H1 (cell line): ENCODE measurements at regions not wholly inside any gene's neighbourhood (a gene's known extent, or its start where the extent isn't known, plus 50 kb on each side); places are given as distances from the start of the nearest gene placed in this dataset.

ENCODE experiments used
- CTCF ChIA-PET: fragments of 300-600 bp; sonication (Branson Sonifier 250); formaldehyde crosslinking; loops from one replicate; lab custom pipeline; 2021; ENCODE audit not compliant: partially characterized antibody; lab: Charles Lee
- POLR2A ChIA-PET: fragments of 300-600 bp; sonication (Branson Sonifier 250); formaldehyde crosslinking; loops from one replicate; lab custom pipeline; 2021; ENCODE audit warnings: inconsistent platforms; ENCODE audit not compliant: partially characterized antibody; lab: Charles Lee
- DNase-seq, 2 experiments: peaks; one replicate each; pipeline versions ENCODE4 v3.0.0 to v3.0.0-alpha.2; 2010 to 2022; ENCODE audit warnings: low spot score in 2 of 2, low read depth in 1 of 2, mixed read lengths in 1 of 2
- FAIRE-seq: peaks from 2 replicates; lab custom pipeline; 2011; peaks lifted over from hg19 to GRCh38; lab: Jason Lieb, UNC
- H2AFZ ChIP-seq: 2 replicates; pipeline ENCODE4 v1.8.1; 2012; ENCODE audit warnings: low read length, inconsistent platforms
- H2AK5ac ChIP-seq: 2 replicates; pipeline ENCODE4 v1.6.1; 2013; ENCODE audit warnings: low read depth, low read length
- H2BK120ac ChIP-seq: replicated peaks from 2 replicates; pipeline ENCODE3; 2013; ENCODE audit warnings: low read depth, low read length, inconsistent platforms
- H2BK12ac ChIP-seq: 2 replicates; pipeline ENCODE4 v1.6.1; 2013; ENCODE audit warnings: low read depth, low read length
- H2BK15ac ChIP-seq: 2 replicates; pipeline ENCODE4 v1.6.1; 2013; ENCODE audit warnings: low read length
- H2BK20ac ChIP-seq: 2 replicates; pipeline ENCODE4 v1.6.1; 2013; ENCODE audit warnings: low read length
- H2BK5ac ChIP-seq: 2 replicates; pipeline ENCODE4 v1.6.1; 2013; ENCODE audit warnings: low read depth, low read length
- H3K14ac ChIP-seq: 2 replicates; pipeline ENCODE4 v1.6.1; 2013; ENCODE audit warnings: inconsistent platforms; ENCODE audit not compliant: insufficient read length
- H3K18ac ChIP-seq: 2 replicates; pipeline ENCODE4 v1.6.1; 2013; ENCODE audit warnings: low read length; ENCODE audit errors: extremely low read depth
- H3K23ac ChIP-seq: 2 replicates; pipeline ENCODE4 v1.6.1; 2013; ENCODE audit warnings: inconsistent platforms; ENCODE audit not compliant: insufficient read length
- H3K23me2 ChIP-seq: 2 replicates; pipeline ENCODE4 v1.6.1; 2013; ENCODE audit warnings: low read depth, low read length
- H3K27ac ChIP-seq: 2 replicates; pipeline ENCODE4 v1.6.1; 2011; ENCODE audit warnings: low read depth, low read length, inconsistent platforms
- H3K27me3 ChIP-seq, 4 experiments: replicated peaks in 1 of 4; 1 replicate in 1 of 4; 2 replicates in 3 of 4; pipeline versions ENCODE4 v1.6.1 to v1.8.1; 2011 to 2013; ENCODE audit warnings: low read length in 3 of 4, mild to moderate bottlenecking in 3 of 4, inconsistent platforms in 2 of 4, mixed read lengths in 2 of 4, moderate library complexity in 1 of 4; ENCODE audit not compliant: control insufficient read depth in 3 of 4, insufficient read depth in 3 of 4; ENCODE audit errors: extremely low read depth in 1 of 4
- H3K36me3 ChIP-seq, 4 experiments: 2 replicates each; pipeline versions ENCODE4 v1.6.1 to v1.8.1; 2011 to 2013; ENCODE audit warnings: mild to moderate bottlenecking in 4 of 4, low read length in 3 of 4, moderate library complexity in 2 of 4, control low read depth in 1 of 4, inconsistent platforms in 1 of 4; ENCODE audit not compliant: insufficient read depth in 4 of 4, control insufficient read depth in 2 of 4
- H3K4ac ChIP-seq: replicated peaks from 2 replicates; pipeline ENCODE3; 2013; ENCODE audit warnings: low read length, low read depth, mixed read lengths, inconsistent platforms; ENCODE audit not compliant: insufficient read length
- H3K4me1 ChIP-seq, 4 experiments: replicated peaks in 1 of 4; 1 replicate in 1 of 4; 2 replicates in 3 of 4; pipeline versions ENCODE4 v1.6.1 to v1.8.1; 2011 to 2013; ENCODE audit warnings: low read length in 3 of 4, inconsistent platforms in 2 of 4, mixed read lengths in 1 of 4; ENCODE audit not compliant: insufficient read depth in 4 of 4, control insufficient read depth in 3 of 4
- H3K4me2 ChIP-seq, 2 experiments: 2 replicates each; pipeline versions ENCODE4 v1.6.1 to v1.8.1; 2011 to 2013; ENCODE audit warnings: low read depth in 2 of 2, low read length in 2 of 2, control low read depth in 1 of 2, inconsistent platforms in 1 of 2, mild to moderate bottlenecking in 1 of 2; ENCODE audit not compliant: insufficient read depth in 1 of 2
- H3K4me3 ChIP-seq, 4 experiments: fragments of 200-600, 300-600 bp in 1 of 4; sonication (generic), shearing (Covaris generic), sonication (Bioruptor Twin) in 1 of 4; 2 replicates each; pipeline versions ENCODE4 v1.5.1 to v1.8.1; 2011 to 2016; ENCODE audit warnings: low read length in 4 of 4, low read depth in 3 of 4, control low read depth in 2 of 4, inconsistent platforms in 2 of 4, mild to moderate bottlenecking in 2 of 4, mixed read lengths in 1 of 4, moderate library complexity in 1 of 4; ENCODE audit not compliant: insufficient read depth in 2 of 4; ENCODE audit errors: extremely low read depth in 1 of 4
- H3K56ac ChIP-seq: replicated peaks from 2 replicates; pipeline ENCODE3; 2013; ENCODE audit warnings: low read depth, mild to moderate bottlenecking, mixed read lengths, low read length, inconsistent platforms; ENCODE audit not compliant: insufficient read length
- H3K79me1 ChIP-seq: 2 replicates; pipeline ENCODE4 v1.6.1; 2013; ENCODE audit warnings: low read depth, low read length, control low read depth
- H3K79me2 ChIP-seq, 2 experiments: 2 replicates each; pipeline versions ENCODE4 v1.6.1 to v1.8.1; 2012 to 2013; ENCODE audit warnings: low read length in 2 of 2, mild to moderate bottlenecking in 2 of 2, inconsistent platforms in 1 of 2; ENCODE audit not compliant: insufficient read depth in 2 of 2, control insufficient read depth in 1 of 2
- H3K9ac ChIP-seq, 4 experiments: replicated peaks in 1 of 4; 1 replicate in 1 of 4; 2 replicates in 3 of 4; pipeline versions ENCODE4 v1.6.1 to v1.8.1; 2011 to 2013; ENCODE audit warnings: low read depth in 3 of 4, low read length in 3 of 4, control low read depth in 2 of 4, mild to moderate bottlenecking in 2 of 4, moderate library complexity in 2 of 4, inconsistent platforms in 1 of 4; ENCODE audit errors: extremely low read depth in 1 of 4
- H3K9me3 ChIP-seq, 2 experiments: 2 replicates each; pipeline versions ENCODE4 v1.6.1 to v1.8.1; 2012 to 2013; ENCODE audit warnings: mild to moderate bottlenecking in 2 of 2, moderate library complexity in 2 of 2, control low read depth in 1 of 2, inconsistent platforms in 1 of 2, low read depth in 1 of 2, low read length in 1 of 2, mixed read lengths in 1 of 2; ENCODE audit not compliant: insufficient read depth in 2 of 2
- H4K20me1 ChIP-seq, 2 experiments: replicated peaks in 1 of 2; 2 replicates each; pipeline versions ENCODE3 to v1.8.1; 2011 to 2013; ENCODE audit warnings: inconsistent platforms in 2 of 2, low read length in 2 of 2, mild to moderate bottlenecking in 1 of 2; ENCODE audit not compliant: insufficient read depth in 2 of 2, control insufficient read depth in 1 of 2
- H4K5ac ChIP-seq: 2 replicates; pipeline ENCODE4 v1.6.1; 2013; ENCODE audit warnings: low read length, low read depth, mixed read lengths, inconsistent platforms; ENCODE audit not compliant: insufficient read length
- H4K8ac ChIP-seq: 2 replicates; pipeline ENCODE4 v1.8.0; 2013; ENCODE audit warnings: mild to moderate bottlenecking, moderate library complexity, low read length, inconsistent platforms; ENCODE audit not compliant: insufficient read depth; ENCODE audit errors: extremely low read depth
- H4K91ac ChIP-seq: replicated peaks from 2 replicates; pipeline ENCODE3; 2013; ENCODE audit warnings: low read length, mixed read lengths, inconsistent platforms; ENCODE audit not compliant: insufficient read length
- BACH1 ChIP-seq: IDR thresholded peaks from 2 replicates; pipeline ENCODE4 v1.6.1; 2012; ENCODE audit warnings: low read length, improper control_type of control experiment
- CBX5 ChIP-seq: fragments of 300-800, 300-1000 bp; sonication (generic); IDR thresholded peaks from 2 replicates; pipeline ENCODE4 v1.7.1; 2016; ENCODE audit warnings: antibody characterized with exemption, low read length, low read depth
- FOSL1 ChIP-seq: IDR thresholded peaks from 2 replicates; pipeline ENCODE4 v1.6.1; 2011; ENCODE audit warnings: mild to moderate bottlenecking, low read depth, low read length, moderate library complexity; ENCODE audit not compliant: insufficient read depth
- HDAC2 ChIP-seq, 2 experiments: fragments of 300-600 bp in 1 of 2; sonication (generic) in 1 of 2; IDR thresholded peaks; 2 replicates each; pipeline ENCODE4 v1.6.1; 2011 to 2012; ENCODE audit warnings: low read depth in 2 of 2, low read length in 2 of 2, mild to moderate bottlenecking in 2 of 2, moderate library complexity in 2 of 2, borderline replicate concordance in 1 of 2, inconsistent platforms in 1 of 2
- RAD21 ChIP-seq, 2 experiments: IDR thresholded peaks in 1 of 2; conservative IDR thresholded peaks in 1 of 2; 2 replicates each; pipeline ENCODE4 v1.6.1; 2011; ENCODE audit warnings: low read depth in 2 of 2, low read length in 2 of 2, improper control_type of control experiment in 1 of 2, inconsistent platforms in 1 of 2, mild to moderate bottlenecking in 1 of 2, moderate library complexity in 1 of 2
- SIRT6 ChIP-seq: IDR thresholded peaks from one replicate; pipeline ENCODE4 v1.7.1; 2012; ENCODE audit warnings: low read length, inconsistent platforms
- SUZ12 ChIP-seq: fragments of 200-600 bp; sonication (generic); IDR thresholded peaks from 2 replicates; pipeline ENCODE4 v1.6.1; 2012; ENCODE audit warnings: mild to moderate bottlenecking, inconsistent platforms, low read length, moderate library complexity, mixed read lengths
- TBP ChIP-seq: IDR thresholded peaks from 2 replicates; pipeline ENCODE4 v1.6.1; 2011; ENCODE audit warnings: low read depth, low read length, improper control_type of control experiment
- WGBS, 2 experiments: shearing (Covaris generic) in 1 of 2; methylation state at CpG; one replicate each; pipeline versions ENCODE4 v1.1.6 to v1.1.7; 2013 to 2015; ENCODE audit warnings: low lambda C conversion rate in 2 of 2, mixed read lengths in 2 of 2, inconsistent platforms in 1 of 2, low coverage in 1 of 2, missing lambda C conversion rate in 1 of 2; ENCODE audit not compliant: insufficient replicate concordance in 2 of 2, insufficient coverage in 1 of 2, insufficient read length in 1 of 2; ENCODE audit errors: extremely low coverage in 1 of 2, missing lambda C conversion rate in 1 of 2; 5-methylcytosine and 5-hydroxymethylcytosine counted together

DNA sequence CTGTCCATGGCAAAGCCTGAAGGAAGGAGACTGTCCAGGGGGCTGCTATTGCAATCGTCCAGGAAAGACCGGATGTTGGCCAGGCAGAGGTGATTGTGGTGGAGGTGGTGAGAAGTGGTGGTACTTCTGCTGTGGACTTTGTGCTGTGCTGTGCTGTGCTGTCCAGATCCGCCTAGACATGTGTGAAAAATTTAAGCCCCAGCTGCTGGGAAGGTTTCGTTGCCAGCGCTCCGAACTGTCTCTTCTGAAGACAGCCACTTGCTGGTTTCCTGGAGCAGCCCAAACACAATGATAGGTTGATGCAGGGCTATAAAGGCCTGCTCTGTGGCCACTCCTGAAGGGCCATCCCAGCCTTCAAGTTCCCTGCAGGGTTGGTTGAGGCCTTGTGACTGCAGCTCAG, 223.0 kb upstream of the MPDZ start:
- no peaks in the 10 kb centered on the region for H3K27me3 ChIP-seq
- H4K5ac ChIP-seq: no peak overlapping the region
- H3K79me2 ChIP-seq: no peaks in the 10 kb centered on the region
- CTCF ChIA-PET: interaction anchor here (1.2 kb wide), 1 partner anchor 8 kb away, joined by 7 read pairs; no protein-coding TSS in a partner anchor
- no peaks in the 10 kb centered on the region for H3K4me1 ChIP-seq
- H3K18ac ChIP-seq: no peak overlapping the region
- no peak overlapping the region for H4K8ac ChIP-seq
- DNase-seq (no peak), FAIRE-seq (no peak)
- H3K9me3 ChIP-seq: no peaks in the 10 kb centered on the region
- H3K4ac ChIP-seq: no peak overlapping the region
- H2BK5ac ChIP-seq: peak overlapping the region; percentile 11; the same call in 1 of the 2 replicates
- WGBS, 2 experiments: 90% methylated on average over 6 of the region's 6 CpGs; no CpG with 5 or more reads in 1 of the 2 experiments
- no peak overlapping the region for H2BK120ac ChIP-seq
- no peaks in the 10 kb centered on the region for H3K23me2 ChIP-seq
- H3K9ac ChIP-seq: no peak overlapping the region
- no peak overlapping the region for H3K4me2 ChIP-seq
- TF ChIP-seq BACH1 (no peak), CBX5 (no peak), TBP (no peak), SUZ12 (no peak), HDAC2 (IDR thresholded peaks at IDR 0.05; ENCODE audit: borderline replicate concordance in 1 of 2, low read depth in 2 of 2, low read length in 2 of 2) (no peak), RAD21 (IDR thresholded peaks at IDR 0.05 in 1 of 2, conservative IDR thresholded peaks at IDR 0.05 in 1 of 2; ENCODE audit: low read depth in 2 of 2, low read length in 2 of 2) (no peak), SIRT6 (no peak), FOSL1 (no peak)
- H3K56ac ChIP-seq: no peak overlapping the region
- H4K91ac ChIP-seq: peak overlapping the region; percentile 41
- H2BK20ac ChIP-seq: 0 out of 2 replicates have a peak overlapping the region, but pooled peaks have one; percentile 55
- H2AK5ac ChIP-seq: no peak overlapping the region
- no peak overlapping the region for H3K27ac ChIP-seq
- no peak overlapping the region for H3K14ac ChIP-seq
- POLR2A ChIA-PET: interaction anchor here (1.7 kb wide), 1 partner anchor 11 kb away, joined by 4 read pairs; no protein-coding TSS in a partner anchor
- no peaks in the 10 kb centered on the region for H4K20me1 ChIP-seq
- H3K4me3 ChIP-seq: no peak overlapping the region
- H2BK15ac ChIP-seq: no peak overlapping the region
- no peaks in the 10 kb centered on the region for H3K79me1 ChIP-seq
- H2AFZ ChIP-seq: no peak overlapping the region
- peak overlapping the region; percentile 62; the same call in 1 of the 2 replicates for H2BK12ac ChIP-seq
- no peaks in the 10 kb centered on the region for H3K36me3 ChIP-seq
- H3K23ac ChIP-seq: no peak overlapping the region
